ENCODE measurements at regions not wholly inside any gene's neighbourhood (a gene's known extent, or its start where the extent isn't known, plus 50 kb on each side); places are given as distances from the start of the nearest gene placed in this dataset.

DNA sequence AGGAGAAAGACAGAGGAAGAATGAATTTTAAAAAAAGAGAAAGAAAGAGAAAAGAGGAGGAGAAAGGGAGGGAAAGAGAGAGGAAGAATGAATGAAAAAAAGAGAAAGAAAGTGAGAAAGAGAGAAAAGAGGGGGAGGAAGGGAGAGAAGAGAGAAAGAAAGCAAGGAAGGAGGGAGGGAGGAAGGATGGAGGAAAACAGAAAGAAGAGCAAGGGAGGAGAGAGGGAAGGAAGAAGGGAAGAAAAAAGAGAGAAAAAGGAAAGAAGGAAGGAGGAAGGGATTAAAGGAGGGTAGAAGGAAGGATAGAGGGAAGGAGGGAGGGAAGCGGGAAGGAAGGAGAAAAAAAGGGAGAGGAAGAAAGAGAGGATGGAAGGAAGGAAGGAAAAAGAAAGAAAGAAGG is 122.3 kb upstream of the ZNF507 start:
- TF ChIP-seq, protein P1, sequence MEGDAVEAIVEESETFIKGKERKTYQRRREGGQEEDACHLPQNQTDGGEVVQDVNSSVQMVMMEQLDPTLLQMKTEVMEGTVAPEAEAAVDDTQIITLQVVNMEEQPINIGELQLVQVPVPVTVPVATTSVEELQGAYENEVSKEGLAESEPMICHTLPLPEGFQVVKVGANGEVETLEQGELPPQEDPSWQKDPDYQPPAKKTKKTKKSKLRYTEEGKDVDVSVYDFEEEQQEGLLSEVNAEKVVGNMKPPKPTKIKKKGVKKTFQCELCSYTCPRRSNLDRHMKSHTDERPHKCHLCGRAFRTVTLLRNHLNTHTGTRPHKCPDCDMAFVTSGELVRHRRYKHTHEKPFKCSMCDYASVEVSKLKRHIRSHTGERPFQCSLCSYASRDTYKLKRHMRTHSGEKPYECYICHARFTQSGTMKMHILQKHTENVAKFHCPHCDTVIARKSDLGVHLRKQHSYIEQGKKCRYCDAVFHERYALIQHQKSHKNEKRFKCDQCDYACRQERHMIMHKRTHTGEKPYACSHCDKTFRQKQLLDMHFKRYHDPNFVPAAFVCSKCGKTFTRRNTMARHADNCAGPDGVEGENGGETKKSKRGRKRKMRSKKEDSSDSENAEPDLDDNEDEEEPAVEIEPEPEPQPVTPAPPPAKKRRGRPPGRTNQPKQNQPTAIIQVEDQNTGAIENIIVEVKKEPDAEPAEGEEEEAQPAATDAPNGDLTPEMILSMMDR (IDR thresholded peaks at IDR 0.05; ENCODE audit: low read length) = no peak
- TF ChIP-seq EZH2 (optimal IDR thresholded peaks at IDR 0.05; ENCODE audit: low read depth, low read length) = no peak

Data from MM.1S (cell line).